Left renal pelvis (tissue), 4 donors: ENCODE measurements at regions not wholly inside any gene's neighbourhood (a gene's known extent, or its start where the extent isn't known, plus 50 kb on each side); places are given as distances from the start of the nearest gene placed in this dataset.
"Not testable (repeated sequence)": the region's sequence is repeated elsewhere in the genome, so short reads cannot be mapped to it uniquely, and the experiment has no call there.

Source experiments
- DNase-seq, 4 donors: peaks; one replicate each; pipeline ENCODE4 v3.0.0-alpha.2; 2013; ENCODE audit warnings: low read depth in 4 of 4, low spot score in 3 of 4

DNA sequence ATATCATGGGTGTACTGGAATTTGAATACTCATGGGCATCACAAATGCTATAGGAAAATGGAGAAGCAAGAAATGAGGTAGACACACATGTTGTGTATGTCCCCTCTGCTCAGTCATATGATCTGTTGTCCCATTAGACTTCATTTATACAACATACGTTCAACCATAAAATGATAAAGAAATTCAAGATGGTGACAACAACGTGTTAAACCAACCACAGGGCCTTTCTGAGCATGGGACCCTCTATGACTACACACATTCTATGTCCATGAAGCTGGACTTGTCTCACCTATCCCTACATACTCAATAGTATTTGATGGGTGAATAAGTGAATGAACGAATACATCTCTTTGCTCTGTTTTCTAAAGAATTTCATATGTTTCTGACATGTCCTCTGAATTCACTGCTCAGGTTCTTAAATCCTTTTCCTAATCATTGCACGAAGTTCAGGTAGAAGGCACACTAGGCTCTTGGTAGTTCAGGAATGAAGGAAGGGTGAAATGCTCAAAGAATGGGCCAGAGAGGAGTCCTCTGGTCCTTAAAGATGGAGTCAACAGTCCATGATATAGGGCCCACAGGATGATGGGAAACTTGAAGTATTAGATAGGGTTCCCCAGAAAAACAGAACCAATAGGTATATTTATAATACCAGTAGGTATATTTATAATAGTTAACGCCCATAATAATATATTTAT is 105.7 kb upstream of the PPM1H start:
- no peak for DNase-seq

DNA sequence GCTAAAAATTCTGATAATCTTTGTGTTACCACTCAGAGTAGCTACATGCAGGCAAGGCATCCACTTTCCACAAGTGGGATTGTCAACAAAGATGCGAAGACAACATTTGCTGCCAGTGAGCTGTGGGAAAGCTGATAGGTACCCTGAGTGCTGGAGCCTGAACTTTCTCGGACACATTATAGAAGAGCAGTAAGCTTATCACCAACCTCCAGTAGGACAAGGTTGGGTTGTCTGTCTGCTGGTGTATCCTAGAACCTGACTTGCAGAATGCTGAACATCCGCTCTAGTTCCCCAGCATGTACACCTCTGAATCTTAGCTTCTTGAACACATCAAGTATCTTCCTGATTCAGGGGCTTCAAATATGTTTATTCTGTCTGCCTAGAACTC is 103.8 kb upstream of the PPM1H start:
- no peak for DNase-seq

DNA sequence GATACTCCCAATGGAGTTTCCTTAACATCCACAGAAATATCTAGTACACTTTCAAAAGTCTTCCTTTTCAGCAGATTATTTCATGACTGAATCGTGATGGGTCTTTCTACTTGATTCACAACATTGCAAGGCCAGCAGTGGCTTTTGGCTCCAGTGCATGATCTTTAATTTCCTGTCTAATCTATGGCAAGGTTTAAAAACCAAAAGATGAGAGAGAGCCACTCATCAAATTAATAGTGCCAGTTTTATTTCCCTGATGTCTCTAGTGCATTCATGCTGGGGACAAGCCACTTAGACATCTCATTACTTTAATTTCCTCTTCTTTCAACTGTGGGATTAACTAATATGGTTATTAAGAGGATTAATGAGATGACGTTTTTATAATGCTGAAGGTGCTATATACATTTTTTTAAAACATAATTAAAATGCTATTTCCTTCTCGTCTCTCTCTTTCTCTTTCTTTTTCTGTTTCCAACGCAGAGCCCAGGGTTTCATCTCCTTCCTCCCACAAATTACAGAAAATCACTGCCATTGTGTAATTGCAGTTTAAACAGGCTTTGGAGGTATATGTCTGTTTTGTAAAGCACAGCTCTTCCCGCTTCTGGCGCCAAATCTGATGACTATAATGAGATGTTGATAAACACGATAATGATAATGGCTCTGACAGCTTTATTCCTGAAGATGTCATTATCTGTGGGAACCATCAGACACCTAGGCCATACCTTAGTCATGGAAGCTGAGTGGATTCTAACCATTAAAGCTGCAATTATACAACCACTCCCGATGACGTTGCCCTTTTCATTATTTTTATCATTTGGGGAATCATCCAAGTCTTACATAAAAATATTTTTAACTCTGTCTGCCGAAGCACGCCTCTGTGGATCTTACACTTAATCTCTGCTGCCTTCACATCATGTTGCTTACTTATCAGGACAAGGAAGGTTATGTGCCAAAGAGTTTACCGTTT is 103.1 kb upstream of the PPM1H start:
- peak in 1 of 4 donors; percentile 12 for DNase-seq

DNA sequence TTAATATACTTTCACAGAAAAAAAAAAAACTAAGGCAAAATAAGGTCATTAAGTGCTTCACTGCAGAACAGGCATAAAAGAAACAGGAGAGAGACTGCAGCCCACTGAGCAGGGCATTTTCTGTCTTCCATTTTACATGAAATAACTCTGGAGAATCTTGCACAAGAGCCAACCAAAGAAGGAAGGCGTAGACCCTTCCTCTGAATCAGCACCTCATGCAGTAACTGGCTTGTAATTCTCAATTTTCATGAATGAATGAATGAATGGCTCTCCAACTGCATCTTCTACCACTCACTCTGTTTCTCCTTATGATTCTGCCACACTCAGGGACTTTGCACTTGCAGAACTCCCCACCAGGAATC is 102.0 kb upstream of the PPM1H start:
- no peak for DNase-seq

DNA sequence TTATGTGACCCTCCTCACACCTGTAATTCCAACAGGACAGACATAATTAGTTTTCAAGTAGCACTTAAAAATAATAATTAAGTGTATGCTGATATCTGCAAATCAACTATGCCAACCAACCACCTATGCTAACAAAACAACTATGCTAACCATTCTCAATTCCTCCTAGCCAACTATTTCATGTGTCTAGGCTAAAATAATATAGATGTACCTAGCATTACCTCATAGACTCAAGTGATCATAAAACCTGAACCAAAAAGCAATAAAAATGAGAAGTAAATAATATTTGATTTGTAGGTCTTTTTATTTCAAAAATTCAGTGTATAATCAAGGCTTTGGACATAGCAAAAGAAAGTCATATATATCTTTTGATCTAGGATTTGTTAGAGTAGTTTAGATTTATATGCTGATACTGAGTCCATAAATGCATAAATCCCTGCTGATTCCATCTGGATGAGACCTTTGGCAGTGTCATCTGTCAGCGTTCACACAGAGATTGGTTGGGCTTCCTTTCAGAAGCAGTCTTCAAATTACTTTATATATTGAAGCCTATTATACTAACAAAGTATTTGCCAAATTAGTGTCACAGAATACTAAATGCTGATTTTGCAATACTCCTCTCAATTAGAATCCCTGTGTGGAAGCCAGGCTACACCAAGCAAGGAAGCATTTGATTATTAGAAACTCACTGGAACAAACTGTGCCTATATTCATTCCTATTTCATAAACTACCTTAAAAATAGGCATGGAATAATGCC is 101.4 kb upstream of the PPM1H start:
- no peak for DNase-seq

DNA sequence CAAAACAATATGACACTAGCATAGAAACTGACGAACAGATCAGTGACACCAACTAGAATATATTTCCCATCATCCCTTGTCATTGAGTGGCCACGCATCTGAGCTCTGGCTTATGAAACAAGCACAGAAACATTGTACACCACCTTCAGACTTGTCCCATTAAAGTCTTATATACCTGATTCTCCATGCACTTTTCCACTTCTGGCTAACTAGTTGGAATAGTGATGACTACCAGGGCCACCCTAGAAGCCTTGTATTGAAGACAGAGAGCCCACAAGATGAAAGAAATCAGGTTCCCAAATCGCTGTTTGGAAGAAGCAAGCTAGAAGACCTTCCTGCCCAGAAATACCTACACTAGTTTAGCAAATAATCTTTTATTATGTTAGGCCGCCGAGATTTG is 99.7 kb upstream of the PPM1H start:
- no peak for DNase-seq

DNA sequence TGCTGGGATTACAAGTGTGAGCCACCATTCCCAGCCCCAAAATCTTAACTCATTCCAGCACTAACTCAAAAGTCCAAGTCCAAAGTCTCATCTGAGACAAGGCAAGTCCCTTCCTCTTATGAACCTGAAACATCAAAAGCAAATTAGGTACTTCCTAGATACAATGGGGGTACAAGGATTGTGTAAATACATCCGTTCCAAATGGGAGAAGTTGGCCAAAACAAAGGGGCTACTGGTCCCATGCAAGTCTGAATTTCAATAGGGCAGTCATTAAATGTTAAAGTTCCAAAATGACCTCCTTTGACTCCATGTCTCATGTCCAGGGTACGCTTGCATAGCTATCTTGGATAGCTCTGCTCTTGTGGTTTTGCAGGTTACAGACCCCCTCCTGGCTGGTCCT is 94.7 kb upstream of the PPM1H start:
- no peak for DNase-seq

DNA sequence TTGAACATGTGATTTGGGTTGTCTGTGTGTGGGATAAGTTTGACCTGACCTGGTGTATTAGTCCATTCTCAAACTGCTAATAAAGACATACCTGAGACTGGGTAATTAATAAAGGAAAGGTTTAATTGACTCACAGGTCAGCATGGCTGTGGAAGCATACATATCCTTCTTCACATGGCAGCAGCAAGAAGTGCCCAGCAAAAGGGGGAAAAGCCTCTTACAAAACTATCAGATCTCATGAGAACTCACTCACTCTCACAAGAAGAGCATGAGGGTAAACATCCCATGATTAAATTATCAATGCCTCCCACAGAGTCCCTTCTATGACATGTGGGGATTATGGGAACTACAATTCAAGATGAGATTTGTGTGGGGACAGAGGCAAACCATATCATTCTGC is 94.0 kb upstream of the PPM1H start:
- DNase-seq: no peak

DNA sequence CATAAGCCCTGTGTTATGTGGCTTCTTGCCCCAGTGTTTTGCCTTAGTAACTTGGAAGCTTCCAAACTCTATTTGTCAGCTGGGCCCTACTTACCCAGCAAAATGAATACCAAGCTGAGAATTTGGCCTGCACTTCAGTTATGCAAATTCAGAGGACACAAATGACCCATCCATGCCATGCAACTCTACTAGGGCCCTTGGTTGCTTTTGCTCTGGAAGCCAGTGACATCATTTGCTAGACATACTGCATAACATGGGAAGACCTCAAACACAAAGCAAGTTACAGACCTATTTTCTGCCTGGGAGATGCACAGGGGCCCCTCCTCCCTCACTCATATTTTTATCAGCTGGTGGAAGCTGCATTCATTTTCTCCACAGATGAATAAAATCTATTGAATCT is 90.2 kb upstream of the PPM1H start:
- no peak for DNase-seq

DNA sequence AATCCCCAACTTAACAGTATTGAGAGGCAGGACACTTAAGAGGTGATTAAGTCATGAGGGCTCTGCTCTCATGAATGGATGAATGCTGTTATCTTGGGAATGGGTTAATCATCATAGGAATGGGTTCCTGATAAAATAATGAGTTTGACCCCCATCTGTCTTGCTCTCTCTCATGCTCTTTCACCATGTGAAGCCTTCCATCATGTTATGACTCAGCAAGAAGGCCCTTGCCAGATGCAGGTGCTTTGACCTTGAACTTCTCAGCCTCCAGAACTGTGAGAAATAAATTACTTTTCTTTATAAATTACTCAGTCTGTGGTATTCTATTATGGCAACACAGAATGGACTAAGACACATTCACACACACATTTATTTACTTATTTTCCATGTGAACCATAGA is 89.0 kb upstream of the PPM1H start:
- no peak for DNase-seq

DNA sequence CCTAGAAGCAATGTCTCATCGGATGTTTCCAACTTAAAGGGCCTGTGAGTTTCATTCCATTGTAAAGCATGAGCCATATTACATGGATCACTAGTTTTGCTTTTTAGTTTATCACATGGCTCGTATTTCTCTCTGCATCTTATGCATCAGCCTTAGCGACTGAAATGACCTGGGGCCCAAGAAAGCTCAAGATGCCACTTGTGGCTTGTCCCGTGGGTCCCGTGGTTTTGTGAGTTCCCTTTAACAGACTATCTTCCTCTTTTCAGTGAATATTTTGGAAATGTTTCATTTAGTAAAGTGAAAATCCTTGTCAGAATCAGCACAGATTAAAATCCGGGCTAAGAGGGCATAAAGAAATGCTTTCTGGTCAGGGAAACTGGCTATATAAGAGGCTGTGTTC is 86.2 kb upstream of the PPM1H start:
- DNase-seq: no peak

DNA sequence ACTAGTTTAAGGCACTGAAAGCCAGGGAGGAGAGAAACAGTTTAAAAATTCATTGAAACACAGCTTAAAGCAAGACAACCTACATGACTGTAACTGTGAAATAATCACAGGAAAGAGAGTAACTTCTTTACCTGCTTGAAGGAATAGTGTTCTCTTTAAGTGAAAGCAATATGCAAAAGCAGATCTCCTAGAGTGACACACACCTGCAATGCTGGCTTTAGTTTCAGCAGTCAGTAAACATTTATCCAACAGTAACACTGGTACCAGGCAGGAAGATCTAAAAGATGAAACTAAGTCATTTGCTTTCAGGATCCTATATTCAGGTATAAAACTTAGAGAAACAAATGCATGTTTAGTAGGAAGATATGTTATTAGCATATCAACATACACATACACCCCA is 85.3 kb upstream of the PPM1H start:
- no peak for DNase-seq

DNA sequence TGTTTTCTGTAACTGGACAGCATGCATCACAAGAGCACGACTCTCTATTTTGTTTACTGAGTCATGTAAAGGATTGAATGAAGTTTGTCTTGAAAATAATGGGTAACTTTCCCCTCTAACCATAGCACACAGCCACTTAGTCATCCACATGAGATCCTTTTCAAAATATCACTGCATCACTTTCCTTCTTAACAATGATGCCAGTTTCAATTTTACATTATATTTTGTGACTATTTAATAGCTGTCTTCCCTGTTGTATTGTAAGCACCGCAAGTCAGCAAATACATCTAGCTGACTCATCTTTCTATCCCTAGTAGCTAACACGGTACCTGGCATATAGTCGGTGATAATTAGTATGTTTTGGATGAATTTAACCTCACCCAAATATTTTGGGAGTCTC is 83.3 kb upstream of the PPM1H start:
- DNase-seq: no peak

DNA sequence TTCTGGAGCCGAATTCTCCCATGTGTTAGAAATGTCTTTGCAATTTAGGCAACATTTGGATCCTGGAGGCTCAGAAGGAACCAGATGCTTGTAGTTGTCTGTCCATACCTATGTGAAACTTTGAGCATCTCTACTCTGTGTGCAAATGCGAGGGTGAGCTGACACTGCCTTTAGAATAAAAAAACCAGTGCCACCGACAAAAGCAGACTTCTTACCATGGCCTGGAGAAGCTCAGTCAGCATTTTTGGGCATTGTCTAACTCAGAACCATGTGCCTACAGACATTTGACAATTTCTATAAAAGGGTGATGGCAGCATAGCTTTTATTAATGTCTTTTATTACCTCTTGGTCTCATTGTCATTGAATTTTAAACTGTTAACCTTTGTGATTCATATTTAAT is 78.4 kb upstream of the PPM1H start:
- no peak for DNase-seq

DNA sequence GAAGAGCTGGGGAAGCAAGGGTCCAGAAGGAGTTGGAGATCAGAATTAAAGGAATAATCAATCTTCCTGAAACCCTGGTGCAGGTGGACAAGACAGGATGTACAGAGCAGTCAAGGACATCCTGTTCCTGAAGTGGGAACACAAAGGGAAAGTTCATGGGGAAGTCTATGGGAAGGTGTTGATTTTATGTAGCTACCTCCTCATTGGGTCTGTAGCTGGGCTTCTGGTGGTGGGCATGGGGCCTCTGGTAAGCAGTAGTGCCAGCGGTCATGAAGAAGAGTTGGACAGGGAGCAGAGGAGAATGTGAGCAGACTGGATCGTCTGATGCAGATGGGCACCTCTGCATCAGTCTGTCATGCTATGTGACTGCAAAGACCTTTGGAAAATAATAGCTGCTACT is 75.7 kb upstream of the PPM1H start:
- no peak for DNase-seq

DNA sequence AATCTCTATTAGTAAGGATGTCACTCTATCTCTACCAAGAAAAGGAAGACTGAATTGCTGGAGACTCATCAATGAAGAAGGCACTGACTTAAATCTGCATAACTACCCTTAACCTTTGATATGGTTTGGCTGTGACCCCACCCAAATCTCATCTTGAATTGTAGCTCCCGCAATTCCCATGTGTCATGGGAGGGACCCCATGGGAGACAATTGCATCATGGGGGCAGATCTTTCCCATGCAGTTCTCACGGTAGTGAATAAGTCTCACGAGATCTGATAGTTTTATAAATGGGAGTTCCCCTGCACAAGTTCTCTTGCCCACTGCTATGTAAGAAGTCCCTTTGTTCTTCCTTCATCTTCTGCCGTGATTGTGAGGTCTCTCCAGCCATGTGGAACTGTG is 73.4 kb upstream of the PPM1H start:
- DNase-seq: no peak

DNA sequence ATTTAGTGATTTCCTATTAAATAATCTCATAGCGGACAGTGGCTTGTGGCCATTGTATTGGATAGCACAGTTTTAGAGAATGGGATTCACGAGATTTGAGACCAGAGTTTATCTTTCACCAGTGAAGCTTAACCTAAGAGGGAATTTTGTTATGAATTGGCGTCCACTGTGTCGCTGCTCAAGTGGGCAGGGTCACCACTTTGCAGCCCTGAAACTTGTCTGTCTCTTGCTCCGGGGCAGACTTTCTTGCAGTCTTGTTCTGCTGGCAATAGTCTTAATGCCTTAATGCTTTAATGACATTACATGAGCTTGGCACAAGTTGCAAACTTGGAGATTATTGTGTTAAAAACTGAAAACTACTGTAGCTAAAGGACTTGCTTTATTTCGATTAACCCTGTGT is 72.8 kb upstream of the PPM1H start:
- no peak for DNase-seq

DNA sequence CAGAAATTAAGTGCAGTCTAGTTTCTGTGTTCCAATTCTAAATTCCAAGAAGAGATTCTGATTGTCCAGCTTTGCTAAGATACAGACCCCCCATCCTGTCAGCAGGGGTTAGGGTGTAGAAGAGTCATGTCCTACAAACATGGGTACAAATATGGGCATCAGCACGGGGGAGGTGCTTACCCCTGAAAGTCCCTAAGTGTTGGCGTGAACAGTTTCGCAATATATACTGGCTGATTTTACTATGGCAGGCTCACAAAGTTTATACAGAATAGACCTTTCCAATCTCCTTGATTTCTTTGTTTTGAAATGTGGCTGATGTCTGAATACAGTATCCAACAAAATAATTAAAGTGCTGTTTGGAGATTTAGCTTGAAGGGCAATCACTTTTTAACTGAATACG is 71.6 kb upstream of the PPM1H start:
- no peak for DNase-seq

DNA sequence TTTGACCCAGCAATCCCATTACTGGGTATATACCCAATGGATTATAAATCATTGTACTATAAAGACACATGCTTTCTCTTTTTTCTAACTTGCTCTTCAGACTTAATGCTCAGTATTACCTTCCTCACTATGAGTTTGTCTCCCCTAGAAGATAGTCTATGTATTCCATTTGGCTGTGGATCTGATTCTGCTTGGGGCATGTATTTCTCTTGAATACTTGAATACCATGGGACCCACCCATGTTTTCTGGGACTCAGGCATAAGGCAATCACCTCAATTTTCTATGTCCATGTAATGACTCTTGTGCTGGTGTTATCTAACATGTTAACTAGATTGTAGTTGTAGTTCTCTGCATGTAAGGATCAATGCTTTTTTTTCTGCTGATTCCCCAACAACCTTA is 70.4 kb upstream of the PPM1H start:
- no peak for DNase-seq

DNA sequence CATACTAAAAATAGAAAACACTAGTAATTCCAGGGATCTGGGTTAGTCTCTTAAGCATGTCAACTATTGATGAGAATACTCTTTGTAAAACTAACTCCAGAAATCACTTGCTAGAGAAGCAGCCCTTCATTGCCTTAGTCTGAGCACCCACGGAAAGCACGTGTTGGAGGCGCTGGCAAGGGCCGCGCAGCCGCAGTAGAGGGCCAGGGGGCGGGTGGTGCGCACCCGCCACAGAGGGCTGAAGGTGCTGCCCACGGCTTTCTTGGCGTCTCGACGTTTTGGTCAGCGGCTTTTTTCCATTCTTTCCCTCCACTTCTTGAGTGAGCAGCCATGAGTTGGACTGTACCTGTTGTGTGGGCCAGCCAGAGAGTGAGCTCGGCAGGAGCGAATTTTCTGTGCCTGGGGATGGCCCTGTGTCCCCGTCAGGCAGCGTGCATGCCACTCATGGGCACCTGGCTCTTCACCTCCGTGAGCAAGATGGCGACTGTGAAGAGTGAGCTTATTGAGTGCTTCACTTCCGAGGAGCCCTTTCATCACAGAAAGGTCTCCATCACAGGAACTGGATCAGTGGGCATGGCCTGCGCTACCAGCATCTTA is 68.4 kb upstream of the PPM1H start:
- no peak for DNase-seq

DNA sequence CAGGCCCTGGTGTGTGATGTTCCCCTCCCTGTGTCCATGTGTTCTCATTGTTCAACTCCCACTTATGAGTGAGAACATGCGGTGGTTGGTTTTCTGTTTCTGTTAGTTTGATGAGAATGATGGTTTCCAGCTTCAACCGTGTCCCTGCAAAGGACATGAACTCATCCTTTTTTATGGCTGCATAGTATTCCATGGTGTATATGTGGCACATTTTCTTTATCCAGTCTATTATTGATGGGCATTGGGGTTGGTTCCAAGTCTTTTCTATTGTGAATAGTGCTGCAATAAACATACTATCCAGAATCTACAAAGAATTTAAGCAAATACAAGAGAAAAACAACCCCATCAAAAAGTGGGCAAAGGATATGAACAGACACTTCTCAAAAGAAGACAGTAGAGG is 67.1 kb upstream of the PPM1H start:
- not testable (repeated sequence) for DNase-seq
